Mesenchymal stem cell (in vitro differentiated cells and primary cell): ENCODE measurements at regions not wholly inside any gene's neighbourhood (a gene's known extent, or its start where the extent isn't known, plus 50 kb on each side); places are given as distances from the start of the nearest gene placed in this dataset.

Experiments
- DNase-seq: peaks from one replicate; pipeline ENCODE4 v3.0.0-alpha.2; 2013
- H2AFZ ChIP-seq: one replicate; pipeline ENCODE4 v1.6.1; 2013; ENCODE audit warnings: low read depth, mild to moderate bottlenecking, control low read depth, inconsistent platforms, low read length, moderate library complexity
- H2AK5ac ChIP-seq: 2 replicates; pipeline ENCODE4 v1.6.1; 2013; ENCODE audit warnings: low read length, moderate library complexity, mild to moderate bottlenecking, inconsistent platforms; ENCODE audit not compliant: severe bottlenecking
- H2BK120ac ChIP-seq: one replicate; pipeline ENCODE4 v1.6.1; 2013; ENCODE audit warnings: low read depth, mild to moderate bottlenecking, inconsistent platforms, low read length, moderate library complexity
- H2BK12ac ChIP-seq, 2 experiments: one replicate each; pipeline ENCODE4 v1.6.1; 2013; ENCODE audit warnings: inconsistent platforms in 2 of 2, low read length in 2 of 2, mild to moderate bottlenecking in 2 of 2, moderate library complexity in 2 of 2, control low read depth in 1 of 2
- H2BK15ac ChIP-seq: one replicate; pipeline ENCODE4 v1.6.1; 2013; ENCODE audit warnings: mild to moderate bottlenecking, low read depth, inconsistent platforms; ENCODE audit not compliant: poor library complexity, severe bottlenecking
- H2BK5ac ChIP-seq: 2 replicates; pipeline ENCODE4 v1.6.1; 2013; ENCODE audit warnings: low read depth, mild to moderate bottlenecking, low read length, control low read depth, inconsistent platforms; ENCODE audit not compliant: poor library complexity, severe bottlenecking
- H3K14ac ChIP-seq, 2 experiments: one replicate each; pipeline ENCODE4 v1.6.1; 2013; ENCODE audit warnings: inconsistent platforms in 2 of 2, low read length in 2 of 2, control low read depth in 1 of 2, mild to moderate bottlenecking in 1 of 2, moderate library complexity in 1 of 2
- H3K18ac ChIP-seq, 2 experiments: one replicate each; pipeline ENCODE4 v1.6.1; 2013; ENCODE audit warnings: inconsistent platforms in 2 of 2, low read length in 2 of 2, control low read depth in 1 of 2, low read depth in 1 of 2, mild to moderate bottlenecking in 1 of 2
- H3K23ac ChIP-seq, 2 experiments: one replicate each; pipeline ENCODE4 v1.6.1; 2013; ENCODE audit warnings: inconsistent platforms in 2 of 2, low read length in 2 of 2, mild to moderate bottlenecking in 2 of 2, moderate library complexity in 2 of 2, control low read depth in 1 of 2
- H3K27ac ChIP-seq: 2 replicates; pipeline ENCODE4 v1.5.1; 2013; ENCODE audit warnings: mild to moderate bottlenecking, moderate library complexity, low read length, control low read depth, inconsistent platforms; ENCODE audit not compliant: poor library complexity, severe bottlenecking
- H3K27me3 ChIP-seq, 2 experiments: 2 replicates each; pipeline versions ENCODE4 v1.6.1 to v1.7.0; 2013; ENCODE audit warnings: low read length in 2 of 2, mild to moderate bottlenecking in 2 of 2, moderate library complexity in 2 of 2, control low read depth in 1 of 2, inconsistent platforms in 1 of 2; ENCODE audit not compliant: control insufficient read depth in 1 of 2, insufficient read depth in 1 of 2
- H3K36me3 ChIP-seq, 2 experiments: 2 replicates each; pipeline versions ENCODE4 v1.6.1 to v1.7.0; 2013; ENCODE audit warnings: low read length in 2 of 2, control low read depth in 1 of 2, inconsistent platforms in 1 of 2, low read depth in 1 of 2, mild to moderate bottlenecking in 1 of 2; ENCODE audit not compliant: insufficient read depth in 2 of 2, control insufficient read depth in 1 of 2
- H3K4ac ChIP-seq, 2 experiments: one replicate each; pipeline ENCODE4 v1.6.1; 2013; ENCODE audit warnings: inconsistent platforms in 2 of 2, low read length in 2 of 2, mild to moderate bottlenecking in 2 of 2, moderate library complexity in 2 of 2, control low read depth in 1 of 2, low read depth in 1 of 2
- H3K4me1 ChIP-seq: 2 replicates; pipeline ENCODE4 v1.6.1; 2013; ENCODE audit warnings: low read depth, low read length, control low read depth; ENCODE audit not compliant: control insufficient read depth, insufficient read depth
- H3K4me2 ChIP-seq: 2 replicates; pipeline ENCODE4 v1.6.1; 2013; ENCODE audit warnings: low read length, mild to moderate bottlenecking, inconsistent platforms; ENCODE audit not compliant: poor library complexity, severe bottlenecking
- H3K4me3 ChIP-seq, 2 experiments: 2 replicates each; pipeline versions ENCODE4 v1.5.1 to v1.7.0; 2013; ENCODE audit warnings: low read length in 2 of 2, mild to moderate bottlenecking in 2 of 2, control low read depth in 1 of 2, low read depth in 1 of 2; ENCODE audit not compliant: insufficient read depth in 1 of 2
- H3K79me1 ChIP-seq: replicated peaks from 2 replicates; pipeline ENCODE4 v1.6.1; 2013; ENCODE audit warnings: mild to moderate bottlenecking, control low read depth, low read length, inconsistent platforms; ENCODE audit not compliant: poor library complexity, severe bottlenecking
- H3K9ac ChIP-seq: 2 replicates; pipeline ENCODE4 v1.7.0; 2013; ENCODE audit warnings: mild to moderate bottlenecking, low read length, moderate library complexity
- H3K9me3 ChIP-seq: 2 replicates; pipeline ENCODE4 v1.7.0; 2013; ENCODE audit warnings: mild to moderate bottlenecking, low read length; ENCODE audit not compliant: control insufficient read depth
- H4K8ac ChIP-seq: one replicate; pipeline ENCODE4 v1.6.1; 2013; ENCODE audit warnings: inconsistent platforms, mild to moderate bottlenecking, low read length, moderate library complexity
- H4K91ac ChIP-seq: one replicate; pipeline ENCODE4 v1.6.1; 2013; ENCODE audit warnings: mild to moderate bottlenecking, low read length, inconsistent platforms
- WGBS: methylation state at CpG from one replicate; pipeline ENCODE4 v1.1.7; 2013; ENCODE audit warnings: mixed read lengths; 5-methylcytosine and 5-hydroxymethylcytosine counted together

- Histone ChIP-seq H2BK120ac (no peak overlapping the region), H2AFZ (no peak overlapping the region), H2AK5ac (no peak overlapping the region), H2BK5ac (no peak overlapping the region), H2BK15ac (no peak overlapping the region), H4K91ac (no peak overlapping the region), H3K27me3 (peaks cover 22 to 62% of the 10 kb centered on the region in 2 experiments), H3K14ac (no peak overlapping the region), H3K79me1 (no peaks in the 10 kb centered on the region), H2BK12ac (no peak overlapping the region), H3K9me3 (no peaks in the 10 kb centered on the region), H3K4ac (no peak overlapping the region), H3K18ac (no peak overlapping the region), H3K9ac (no peak overlapping the region), H3K23ac (no peak overlapping the region), H3K4me3 (no peak overlapping the region), H4K8ac (no peak overlapping the region), H3K27ac (no peak overlapping the region), H3K4me1 (peaks cover 5% of the 10 kb centered on the region), H3K4me2 (no peak overlapping the region), H3K36me3 (no peaks in the 10 kb centered on the region)
- WGBS, result 88% methylated on average over 10 of the region's 11 CpGs
- no peak for DNase-seq
Measured at GRCh38 chr21:36538761-36539160, 58.8 kb upstream of the CLDN14 start.

GRCh38 chr21:36539434-36540150 is 59.7 kb upstream of the CLDN14 start:
- Histone ChIP-seq H3K4me1 (peaks cover 5% of the 10 kb centered on the region), H2AK5ac (no peak overlapping the region), H3K79me1 (no peaks in the 10 kb centered on the region), H2BK12ac (no peak overlapping the region), H4K91ac (no peak overlapping the region), H3K27me3 (peaks cover 30 to 64% of the 10 kb centered on the region in 2 experiments), H3K4me3 (no peak overlapping the region), H2BK5ac (no peak overlapping the region), H3K27ac (no peak overlapping the region), H2BK15ac (no peak overlapping the region), H3K14ac (peak overlapping the region in 1 of 2 experiments; percentile 45), H3K18ac (no peak overlapping the region), H3K23ac (no peak overlapping the region), H3K36me3 (no peaks in the 10 kb centered on the region), H3K4me2 (no peak overlapping the region), H3K9ac (no peak overlapping the region), H3K9me3 (no peaks in the 10 kb centered on the region), H3K4ac (no peak overlapping the region), H2BK120ac (no peak overlapping the region), H4K8ac (no peak overlapping the region), H2AFZ (no peak overlapping the region)
- 90% methylated on average over 6 of the region's 6 CpGs for WGBS
- DNase-seq, result no peak

- Histone ChIP-seq H3K79me1 (no peaks in the 10 kb centered on the region), H3K27ac (no peak overlapping the region), H3K9ac (no peak overlapping the region), H3K18ac (no peak overlapping the region), H4K8ac (no peak overlapping the region), H3K14ac (no peak overlapping the region), H2BK12ac (no peak overlapping the region), H3K4me1 (peaks cover 4% of the 10 kb centered on the region), H3K27me3 (peaks cover 31 to 63% of the 10 kb centered on the region in 2 experiments), H3K4ac (no peak overlapping the region), H2BK120ac (no peak overlapping the region), H3K36me3 (no peaks in the 10 kb centered on the region), H3K23ac (no peak overlapping the region), H3K4me2 (no peak overlapping the region), H2AK5ac (no peak overlapping the region), H4K91ac (no peak overlapping the region), H3K9me3 (no peaks in the 10 kb centered on the region), H2BK5ac (no peak overlapping the region), H2BK15ac (no peak overlapping the region), H3K4me3 (no peak overlapping the region), H2AFZ (no peak overlapping the region)
- no peak for DNase-seq
Measured at GRCh38 chr21:36540700-36541099, 60.8 kb upstream of the CLDN14 start.

GRCh38 chr21:36541721-36542139 is 61.8 kb upstream of the CLDN14 start:
- H3K4me1 ChIP-seq, result no peaks in the 10 kb centered on the region
- no peak overlapping the region for H2BK5ac ChIP-seq
- 95% methylated on average over 4 of the region's 6 CpGs for WGBS

More at GRCh38 chr21:36541721-36542139, 61.8 kb upstream of the CLDN14 start:
- Histone ChIP-seq H3K9ac (no peak overlapping the region), H3K4me2 (no peak overlapping the region), H4K8ac (no peak overlapping the region), H3K4me3 (no peak overlapping the region), H3K36me3 (no peaks in the 10 kb centered on the region), H3K79me1 (no peaks in the 10 kb centered on the region), H3K27me3 (peaks cover 30 to 55% of the 10 kb centered on the region in 2 experiments), H2AK5ac (no peak overlapping the region), H3K18ac (no peak overlapping the region), H2BK120ac (no peak overlapping the region), H3K23ac (no peak overlapping the region), H2AFZ (no peak overlapping the region), H3K14ac (no peak overlapping the region), H2BK12ac (no peak overlapping the region), H2BK15ac (no peak overlapping the region), H3K27ac (no peak overlapping the region), H4K91ac (no peak overlapping the region), H3K4ac (no peak overlapping the region), H3K9me3 (no peaks in the 10 kb centered on the region)
- no peak for DNase-seq
